ENCODE measurements at regions not wholly inside any gene's neighbourhood (a gene's known extent, or its start where the extent isn't known, plus 50 kb on each side); places are given as distances from the start of the nearest gene placed in this dataset.
A peak's percentile ranks its signal among the peaks of the same experiment; 100 is the strongest.
"Not testable (repeated sequence)": the region's sequence is repeated elsewhere in the genome, so short reads cannot be mapped to it uniquely, and the experiment has no call there.

DNA sequence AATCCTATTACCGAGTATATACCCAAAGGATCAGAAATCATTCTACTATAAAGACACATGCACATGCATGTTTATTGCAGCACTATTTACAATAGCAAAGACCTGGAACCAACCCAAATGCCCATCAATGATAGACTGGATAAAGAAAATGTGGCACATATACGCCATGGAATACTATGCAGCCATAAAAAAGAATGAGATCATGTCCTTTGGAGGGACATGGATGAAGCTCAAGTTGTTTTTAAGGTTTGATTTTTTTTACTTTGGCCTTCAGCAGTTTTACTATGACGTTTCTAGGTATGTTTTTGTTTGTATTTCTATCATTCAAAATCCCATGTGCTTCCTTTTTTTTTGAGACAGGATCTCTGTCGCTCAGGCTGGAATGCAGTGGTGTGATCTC lies 265.8 kb downstream of the SETD4 start:
- not testable (repeated sequence) for DNase-seq

DNA sequence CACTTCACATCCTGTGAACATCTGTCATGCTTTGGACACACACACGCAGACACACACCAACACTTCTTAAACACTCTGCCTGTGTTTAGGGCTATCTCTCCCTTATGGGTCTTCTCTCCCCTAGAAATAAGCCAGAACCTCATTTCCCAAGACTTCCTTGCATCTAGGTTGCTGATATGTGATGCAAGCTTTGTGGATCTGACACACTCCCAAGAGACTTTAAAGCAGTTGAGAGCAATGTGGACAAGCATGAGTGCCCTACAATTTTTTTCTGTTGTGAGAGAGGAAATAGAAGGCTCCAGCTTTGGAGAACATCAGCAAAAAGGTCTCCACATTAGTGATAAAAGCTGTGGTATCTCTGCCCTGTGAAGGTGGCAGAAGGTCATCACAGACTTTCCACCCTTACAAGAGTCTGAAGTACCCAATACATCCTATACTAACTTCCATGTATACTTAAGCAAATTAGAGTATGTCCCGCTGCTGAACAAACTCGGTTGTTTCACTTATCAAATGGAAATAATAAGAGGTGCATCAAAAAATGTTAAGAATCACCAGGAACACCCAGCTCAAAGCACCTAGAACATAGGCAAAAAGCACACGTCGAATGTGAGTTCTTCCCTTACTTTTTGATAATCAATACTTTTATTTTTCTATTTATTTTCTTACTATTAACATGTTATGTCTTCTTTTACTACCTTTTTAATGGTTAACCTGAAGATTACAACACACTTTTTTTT lies 267.6 kb downstream of the SETD4 start:
- no peak for DNase-seq

DNA sequence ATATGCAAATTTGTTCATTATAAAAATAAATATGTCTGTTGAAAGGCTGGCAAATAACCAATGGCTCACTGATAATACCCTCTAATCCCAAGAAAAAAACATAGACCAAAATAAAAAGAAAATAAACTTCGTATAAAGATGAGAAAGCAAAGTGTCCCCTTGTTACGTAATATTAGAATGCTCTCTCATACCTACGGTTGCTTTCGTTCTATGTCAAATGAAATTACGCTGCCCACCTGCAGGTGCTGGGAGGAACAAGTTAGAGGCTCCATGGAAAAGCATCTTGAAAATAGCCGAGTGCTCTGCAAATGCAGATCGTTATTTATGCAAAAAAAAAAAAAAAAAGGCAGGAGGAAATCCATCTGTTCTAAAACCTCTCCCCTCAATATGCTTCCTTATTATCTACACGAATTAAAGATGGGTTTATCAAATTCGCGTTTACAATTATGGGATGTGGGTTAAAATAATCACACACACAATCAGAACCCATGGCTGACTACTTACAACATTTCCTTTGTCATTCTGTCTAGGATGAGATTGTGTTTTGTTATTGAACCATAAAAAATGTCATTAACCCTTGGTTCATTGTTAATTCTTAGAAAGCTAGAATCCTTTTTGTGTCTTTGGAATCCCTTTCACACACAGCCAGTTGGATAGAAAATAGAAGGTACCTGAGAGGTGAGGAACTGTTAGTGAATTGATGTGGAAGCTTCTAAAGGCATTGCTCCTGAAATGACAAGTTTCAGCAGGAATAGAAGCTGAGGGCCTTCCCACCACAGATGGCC lies 268.6 kb downstream of the SETD4 start:
- DNase-seq, result no peak

DNA sequence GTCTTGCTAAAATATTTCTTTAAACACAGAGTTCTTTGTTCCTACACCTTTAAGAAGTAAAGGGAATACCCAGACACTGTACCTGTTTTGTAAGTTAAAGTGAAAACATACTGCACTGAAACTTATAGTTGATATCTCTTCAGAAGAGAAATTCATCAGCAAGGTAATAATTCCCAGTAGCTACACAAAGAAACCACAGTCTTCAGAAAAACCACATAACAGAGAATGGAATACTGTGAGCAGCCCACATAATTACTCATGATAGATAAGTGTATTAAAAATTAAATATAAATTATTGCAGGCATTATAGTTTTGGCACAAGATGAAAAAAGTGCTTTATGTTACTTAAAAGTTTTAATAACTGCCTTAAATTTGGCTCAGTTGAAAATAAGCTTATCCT lies 276.6 kb downstream of the SETD4 start:
- no peak for DNase-seq

DNA sequence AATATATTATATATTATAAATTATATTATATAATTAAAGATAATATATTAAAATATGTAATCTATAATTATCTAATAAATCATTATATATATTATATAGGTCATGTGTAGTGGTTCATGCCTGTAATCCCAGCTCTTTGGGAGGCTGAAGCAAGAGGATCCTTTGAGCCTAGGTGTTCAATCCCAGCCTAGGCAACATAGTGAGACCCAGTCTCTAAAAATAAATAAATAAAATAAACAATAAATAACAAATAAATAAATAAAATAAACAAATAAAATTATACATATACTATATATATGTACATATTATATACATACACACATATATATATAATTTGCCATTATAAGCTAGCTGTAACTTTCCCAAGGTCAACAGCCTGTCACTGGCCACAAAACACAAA lies 277.7 kb downstream of the SETD4 start:
- DNase-seq, result no peak

DNA sequence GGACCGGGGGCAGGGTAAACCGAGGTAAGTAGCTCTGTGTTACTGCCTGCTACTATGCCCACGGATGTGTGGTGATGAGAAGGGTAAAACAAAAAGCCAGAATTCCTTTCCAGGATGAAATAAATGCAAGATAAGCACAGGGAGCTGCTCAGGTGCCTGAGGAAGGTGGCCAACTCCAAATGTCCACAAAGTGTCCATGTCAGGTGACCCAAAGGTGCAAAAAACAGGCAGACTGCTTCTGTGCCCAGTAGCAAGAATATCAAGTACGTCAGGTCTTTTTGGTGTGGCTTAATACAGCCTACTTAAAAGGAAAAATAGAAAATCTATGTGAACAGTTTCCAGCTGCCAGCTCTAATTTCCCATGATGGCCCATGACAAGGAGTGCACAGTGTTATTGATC lies 279.3 kb downstream of the SETD4 start:
- no peak for DNase-seq

DNA sequence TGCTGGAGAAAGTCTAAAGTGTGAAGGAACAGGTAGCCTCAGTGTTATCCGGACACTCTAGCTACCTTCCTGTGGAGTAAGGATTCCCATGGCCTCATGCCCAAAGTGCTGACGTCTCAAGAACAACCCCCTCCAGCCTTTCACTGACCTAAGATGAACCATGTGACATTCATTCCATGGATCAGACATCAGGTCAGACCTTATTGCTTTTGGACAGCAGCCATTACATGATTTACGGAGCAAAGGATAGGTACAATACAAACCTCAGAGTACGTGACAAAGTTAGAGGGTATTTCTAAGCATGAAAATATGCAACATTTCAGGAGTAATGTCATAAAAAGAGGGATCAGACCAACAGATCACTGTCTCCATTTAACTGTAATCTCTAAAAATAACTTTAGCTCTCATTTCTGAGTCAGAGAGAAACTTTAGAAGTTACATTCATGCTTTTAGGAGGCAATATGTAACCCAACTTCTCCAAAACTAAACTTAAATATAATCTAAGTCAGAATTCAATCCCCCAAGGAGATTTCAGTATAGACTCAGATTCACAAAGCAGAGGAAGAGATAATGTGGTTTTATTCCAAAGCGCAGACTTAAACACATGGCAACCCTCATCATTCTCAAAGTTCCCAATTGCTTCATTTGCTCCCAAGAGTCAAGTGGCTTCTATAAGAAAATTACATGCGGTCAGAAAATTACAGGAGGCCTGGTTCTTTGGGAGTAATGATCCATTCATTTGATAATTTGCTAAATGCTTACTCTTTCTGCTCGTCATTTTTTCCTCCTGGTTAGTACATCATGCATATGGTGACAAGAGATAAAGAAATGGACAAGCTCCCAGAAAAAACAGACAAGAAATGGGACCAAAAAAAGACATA lies 280.4 kb downstream of the SETD4 start:
- no peak for DNase-seq

DNA sequence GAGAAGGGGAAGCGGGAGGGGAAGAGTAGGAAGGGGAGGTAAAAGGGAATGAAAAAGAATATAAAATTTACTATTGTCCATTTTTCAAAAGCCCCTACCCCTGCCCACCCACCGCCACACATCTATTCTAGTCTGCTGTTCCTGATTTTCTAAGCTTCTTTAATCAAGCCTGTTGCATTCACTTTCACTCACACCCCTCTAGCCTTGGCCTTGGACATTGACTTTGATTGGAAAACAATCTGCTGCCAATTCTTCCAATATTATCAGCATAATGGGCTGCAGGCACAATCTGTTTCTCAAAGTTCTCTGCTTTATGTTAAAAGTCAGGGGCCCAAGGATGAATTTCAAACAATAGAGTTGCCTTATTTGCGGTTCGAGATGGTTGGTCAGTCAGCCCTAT lies 281.2 kb downstream of the SETD4 start:
- no peak for DNase-seq

DNA sequence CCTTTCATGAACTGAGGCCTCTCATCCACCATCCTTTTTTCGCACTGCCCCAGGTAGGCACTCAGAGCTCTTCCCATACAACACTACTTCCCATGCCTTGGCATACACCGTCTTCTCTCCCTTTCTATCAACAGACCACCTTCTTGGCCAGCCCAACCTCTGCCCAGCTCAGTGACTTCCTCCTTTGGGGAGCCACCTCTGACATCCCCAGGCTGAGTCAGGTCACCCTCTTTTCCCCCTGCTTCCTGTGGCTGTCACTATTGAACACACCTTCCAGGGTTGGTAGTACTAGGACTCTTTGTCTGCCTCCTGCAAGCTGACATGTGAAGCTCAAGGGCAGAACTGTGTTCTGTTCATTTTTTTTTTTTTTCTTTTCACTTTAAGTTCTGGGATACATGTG lies 283.2 kb downstream of the SETD4 start:
- DNase-seq, result no peak

DNA sequence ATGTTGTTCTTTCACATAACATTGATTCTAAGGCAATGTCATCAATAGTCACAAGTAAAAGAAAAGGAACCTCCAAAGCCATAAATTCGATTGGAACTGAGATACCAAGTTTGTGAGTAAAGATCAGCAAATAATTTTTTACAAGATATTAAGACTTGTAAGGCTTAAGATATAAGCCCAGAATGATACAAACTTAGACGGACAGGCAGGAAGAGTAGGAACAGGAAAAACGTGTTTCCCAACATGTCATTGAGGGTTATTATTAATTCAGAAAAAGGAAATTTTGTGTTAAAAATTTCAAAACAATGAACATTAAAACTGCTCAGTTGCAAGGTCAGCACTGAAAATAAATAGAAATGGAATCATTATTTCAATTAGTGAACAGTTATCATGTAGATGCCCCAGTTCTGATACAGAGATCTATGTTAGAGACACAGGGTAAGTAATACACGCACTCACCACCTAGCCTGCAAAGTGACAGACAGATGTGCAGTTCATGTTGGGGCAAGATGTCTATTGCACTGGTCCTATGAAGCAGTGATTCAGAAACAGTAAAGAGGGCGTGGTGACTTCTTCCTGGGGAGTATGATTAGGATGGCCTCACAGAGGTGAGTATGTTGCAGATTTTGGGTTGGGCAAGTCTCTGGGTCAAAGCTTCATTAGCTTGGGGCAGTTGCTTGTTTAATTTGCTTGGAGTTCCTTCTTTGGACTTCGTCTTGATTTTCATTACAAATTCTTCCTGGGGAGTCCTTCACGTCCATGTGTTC lies 284.4 kb downstream of the SETD4 start:
- DNase-seq, result no peak

DNA sequence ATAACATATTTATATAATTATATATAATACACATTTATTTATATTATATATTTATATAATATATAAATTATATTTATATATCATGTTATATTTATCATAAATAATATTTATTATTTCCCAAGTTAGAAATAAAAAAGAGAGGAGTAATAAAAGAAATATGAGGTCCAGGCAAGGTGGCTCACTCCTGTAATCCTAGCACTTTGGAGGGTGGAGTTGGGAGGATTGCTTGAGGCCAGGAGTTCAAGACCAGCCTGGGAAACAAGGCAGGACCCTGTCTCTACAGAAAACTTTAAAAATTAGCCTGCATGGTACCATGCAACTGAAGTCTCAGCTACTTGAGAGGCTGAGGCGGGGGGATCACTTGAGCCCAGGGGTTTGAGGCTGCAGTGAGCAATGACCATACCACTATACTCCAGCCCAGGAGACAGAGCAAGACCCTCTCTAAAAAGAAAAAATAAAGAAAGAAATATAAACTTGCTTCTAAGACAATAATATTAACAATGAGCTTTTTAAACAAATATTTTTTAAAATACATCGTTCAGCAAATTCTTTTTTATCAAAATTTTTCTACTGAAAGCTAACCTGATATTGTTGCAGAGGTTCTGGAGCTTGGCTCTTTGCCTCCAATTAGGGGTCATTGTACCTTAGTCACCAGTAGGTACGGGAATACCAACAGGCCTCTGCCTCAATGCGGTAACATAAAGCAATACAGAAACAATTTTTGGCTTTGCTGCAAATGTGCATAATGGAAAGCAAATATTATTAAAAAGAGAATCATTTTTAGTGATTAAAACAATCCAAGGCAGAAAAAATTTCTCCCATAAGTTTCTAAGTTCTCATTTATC lies 290.0 kb downstream of the SETD4 start:
- DNase-seq, result no peak

DNA sequence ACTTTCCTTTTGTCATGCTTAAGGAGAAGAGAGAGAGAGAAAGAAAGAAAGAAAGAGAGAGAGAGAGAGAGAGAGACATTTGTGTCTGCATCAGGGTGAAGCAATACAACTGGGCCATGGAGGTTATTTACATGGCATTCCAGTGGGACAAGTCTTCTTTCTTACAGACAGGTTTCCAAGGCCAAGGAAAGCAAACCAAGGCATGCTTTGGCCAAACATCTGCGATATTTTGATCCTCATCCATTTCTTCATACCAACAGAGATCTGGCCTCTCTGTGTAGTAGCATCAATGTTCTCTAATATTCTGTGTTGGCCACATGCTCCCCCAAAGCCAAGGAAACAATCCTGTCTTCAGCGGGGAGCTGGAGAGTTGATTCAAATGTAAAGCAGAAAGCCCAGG lies 292.1 kb downstream of the SETD4 start:
- no peak for DNase-seq

DNA sequence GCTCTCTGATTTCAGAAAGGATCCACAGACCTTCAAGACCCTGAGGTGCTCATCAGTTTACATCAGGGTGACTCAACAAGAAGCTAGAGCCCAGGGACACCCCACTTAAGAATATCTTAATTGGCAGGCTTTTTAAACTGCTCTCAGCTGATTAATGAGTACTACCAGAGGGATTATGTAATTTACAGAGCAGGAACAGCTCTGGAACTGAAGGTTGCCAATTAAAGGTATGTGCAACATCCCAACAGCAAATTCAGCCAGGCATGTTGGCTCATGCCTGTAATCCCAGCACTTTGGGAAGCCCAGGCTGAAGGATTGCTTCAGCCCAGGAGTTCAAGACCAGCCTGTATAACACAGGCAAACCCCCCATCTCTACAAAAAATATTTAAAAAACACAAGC lies 295.7 kb downstream of the SETD4 start:
- no peak for DNase-seq

DNA sequence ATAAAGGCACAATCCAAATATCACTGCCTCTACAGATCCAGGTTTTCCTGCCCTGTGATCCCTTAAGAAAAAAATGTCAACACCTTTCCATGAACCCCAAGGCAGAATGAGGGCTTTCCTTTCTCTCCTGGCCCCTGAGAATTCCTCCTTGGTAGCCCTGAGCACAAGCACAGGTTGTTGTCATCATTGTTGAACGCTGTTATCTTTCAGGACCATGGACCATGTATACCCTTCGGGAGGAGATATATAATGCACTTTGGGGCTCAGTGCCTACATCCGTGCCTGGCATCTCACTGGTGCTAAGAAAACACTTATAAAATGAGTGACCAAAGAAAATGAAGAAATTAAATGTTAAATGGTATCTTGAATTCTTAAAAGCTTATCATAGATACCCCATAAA lies 296.2 kb downstream of the SETD4 start:
- no peak for DNase-seq

DNA sequence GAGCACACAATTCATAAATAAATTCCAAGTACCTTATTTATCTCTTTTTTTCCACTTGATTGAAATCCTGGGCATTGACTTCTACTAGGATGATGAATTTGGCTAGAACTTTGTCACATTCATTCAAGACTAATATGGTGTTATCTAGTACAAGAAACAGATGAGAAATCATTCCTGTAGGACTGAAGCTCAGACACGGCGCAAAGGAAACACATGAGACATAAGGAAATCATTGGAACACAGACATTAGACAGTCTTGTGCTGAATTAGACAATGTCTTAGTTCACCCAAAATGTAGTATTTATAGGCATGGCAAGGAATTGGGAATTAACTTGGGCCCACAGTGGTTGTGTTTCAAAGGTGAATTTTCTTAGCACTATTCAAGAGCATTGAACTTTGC lies 305.7 kb downstream of the SETD4 start:
- no peak for DNase-seq

DNA sequence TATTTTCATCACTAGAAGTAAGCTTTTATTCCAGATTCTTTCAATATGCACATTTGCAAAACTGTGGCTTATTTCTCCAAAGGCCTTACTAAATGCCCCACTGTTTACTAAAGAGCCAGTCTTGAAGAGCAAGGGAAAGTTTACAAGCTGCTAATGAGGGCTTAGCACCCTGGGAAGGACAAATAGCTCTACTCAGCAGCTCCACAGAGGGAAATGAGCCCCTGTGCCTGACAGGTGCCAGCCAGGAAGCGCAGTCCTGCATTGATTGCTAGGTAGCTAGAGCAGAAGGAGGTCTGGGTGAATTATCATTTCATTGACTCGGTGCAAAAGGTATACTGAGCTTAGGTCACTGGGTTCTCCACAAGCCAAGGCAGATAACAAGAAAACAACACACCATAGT lies 307.0 kb downstream of the SETD4 start:
- DNase-seq, result no peak

DNA sequence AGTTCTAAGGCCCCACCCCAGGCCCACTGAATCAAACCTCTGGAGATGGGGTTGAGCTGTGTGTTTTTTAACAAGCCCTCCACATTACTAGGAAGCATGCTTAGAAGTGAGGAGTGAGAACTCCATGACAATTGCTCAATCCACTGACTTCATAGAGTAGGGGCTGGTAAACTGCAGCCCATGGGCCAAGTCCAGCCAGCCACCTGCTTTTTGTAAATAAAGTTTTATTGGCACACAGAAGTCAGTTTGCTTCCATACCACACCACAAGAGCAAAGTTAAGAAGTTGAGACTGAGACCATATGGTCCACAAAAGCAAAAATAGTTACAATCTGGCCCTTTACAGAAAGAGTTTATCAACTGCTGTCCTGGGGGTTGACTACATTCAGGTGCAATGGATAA lies 309.2 kb downstream of the SETD4 start:
- DNase-seq, result no peak

DNA sequence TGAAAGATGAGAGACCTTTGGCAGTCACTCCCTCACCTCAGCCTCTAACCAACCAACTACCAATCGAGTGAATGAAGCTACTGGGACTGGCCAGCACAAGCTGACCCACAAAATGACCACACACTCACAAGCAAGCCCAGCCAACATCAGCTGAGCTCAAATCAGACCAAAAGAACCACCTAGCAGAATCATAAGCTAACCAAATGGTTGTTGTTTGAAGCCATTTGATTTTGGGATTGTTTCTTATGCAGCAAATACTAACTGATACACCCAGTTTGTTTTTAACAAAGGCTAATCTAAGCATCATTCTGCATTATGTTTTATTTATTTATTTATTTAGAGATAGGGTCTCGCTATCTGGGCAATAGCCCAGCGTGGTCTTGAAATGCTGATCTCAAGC lies 310.4 kb downstream of the SETD4 start:
- DNase-seq, result no peak

DNA sequence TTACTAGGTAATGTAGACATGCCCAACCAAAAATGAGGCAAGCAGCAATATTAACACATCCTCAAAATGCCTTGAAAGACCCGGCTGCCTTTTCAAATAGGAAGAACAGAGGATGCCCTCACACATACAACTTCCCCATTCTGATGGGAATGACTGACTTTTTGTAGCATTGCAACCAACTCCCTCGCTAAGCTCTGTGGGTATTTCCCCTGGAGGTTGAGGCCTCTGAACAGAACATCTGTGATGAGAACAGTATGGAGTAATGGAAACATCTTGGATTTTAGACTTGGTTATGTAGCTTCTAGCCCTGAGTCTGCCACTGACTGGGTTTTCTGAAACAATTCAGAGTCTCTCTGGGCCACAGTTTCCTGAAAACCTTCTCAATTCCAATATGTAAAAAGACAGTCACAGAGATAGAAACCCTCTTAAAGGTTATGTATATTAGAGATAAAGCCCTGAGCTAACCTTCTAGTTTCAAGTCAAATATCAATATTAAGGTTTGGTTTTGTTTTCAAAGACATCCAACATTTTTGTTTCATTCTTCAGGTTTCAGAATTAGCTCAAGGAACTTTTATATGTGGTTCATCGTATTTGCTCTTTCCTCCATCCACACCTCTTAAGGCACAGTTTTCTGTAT lies 311.5 kb downstream of the SETD4 start:
- no peak for DNase-seq

DNA sequence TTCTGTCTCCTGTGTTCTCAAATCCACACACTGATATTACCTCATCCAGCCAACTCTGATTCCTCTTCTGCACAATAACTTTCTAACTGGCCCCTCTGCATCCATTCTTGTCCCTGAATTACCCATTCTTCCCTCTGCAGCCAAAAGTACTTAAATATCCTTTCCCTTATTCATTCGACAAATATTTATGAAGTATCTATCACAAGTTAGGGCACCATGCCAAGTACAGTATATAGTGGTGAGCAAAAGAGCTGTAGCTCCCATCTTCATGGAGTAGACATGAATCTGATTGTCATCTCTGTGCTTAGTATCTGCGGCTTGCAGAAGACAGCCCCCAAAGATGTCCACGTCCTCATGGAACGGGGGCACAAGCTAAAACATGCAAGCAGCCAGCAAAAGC lies 316.8 kb downstream of the SETD4 start:
- no peak for DNase-seq

DNA sequence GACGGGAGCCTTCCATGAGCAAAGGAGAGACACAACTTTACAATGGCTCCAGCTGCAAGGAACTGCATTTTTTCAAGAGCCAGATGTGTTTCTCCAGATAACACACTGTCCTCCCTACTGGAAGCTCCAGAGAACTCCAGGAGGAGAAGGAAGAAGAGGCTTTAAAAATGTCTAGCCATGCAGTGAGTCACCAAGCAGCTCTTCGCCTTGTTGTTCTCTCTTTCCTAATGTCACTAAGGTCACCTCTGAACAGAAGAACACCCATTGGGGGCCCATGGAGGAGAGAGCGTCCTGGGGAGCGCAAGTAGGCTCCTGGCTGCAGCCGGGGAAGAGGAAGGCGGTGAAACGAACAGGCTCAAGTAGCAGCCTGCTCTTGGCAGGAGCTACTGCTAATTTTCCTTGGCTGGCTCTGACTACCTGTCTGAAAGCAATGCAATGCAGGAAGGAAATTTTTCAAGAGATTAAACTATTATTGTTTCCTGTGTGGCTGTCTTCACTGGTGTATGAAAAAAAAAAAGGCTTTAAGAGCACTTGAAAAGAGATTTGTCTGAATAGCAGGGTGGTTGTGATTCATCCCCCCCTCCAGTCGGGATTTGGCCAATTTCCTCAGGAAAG lies 321.9 kb downstream of the SETD4 start:
- DNase-seq, result peak; percentile 48

All from NCI-H1105 treated with DMSO at 0.1 percent for 48 hours (cell line).